Lower leg skin (tissue), 3 donors: ENCODE measurements at regions not wholly inside any gene's neighbourhood (a gene's known extent, or its start where the extent isn't known, plus 50 kb on each side); places are given as distances from the start of the nearest gene placed in this dataset.

Source experiments
- POLR2A ChIP-seq, 2 donors: fragments of 450-650 bp; IDR thresholded peaks; one replicate each; pipeline ENCODE4 v1.6.1; 2016 to 2017; ENCODE audit warnings: antibody characterized with exemption in 2 of 2, mild to moderate bottlenecking in 1 of 2, moderate library complexity in 1 of 2
- TF ChIP-seq, protein P1 (sequence below), 3 donors: fragments of 450-650 bp; IDR thresholded peaks; one replicate each; pipeline ENCODE4 v1.5.1; 2016; ENCODE audit warnings: antibody characterized with exemption in 3 of 3, mild to moderate bottlenecking in 3 of 3, moderate library complexity in 2 of 3

DNA sequence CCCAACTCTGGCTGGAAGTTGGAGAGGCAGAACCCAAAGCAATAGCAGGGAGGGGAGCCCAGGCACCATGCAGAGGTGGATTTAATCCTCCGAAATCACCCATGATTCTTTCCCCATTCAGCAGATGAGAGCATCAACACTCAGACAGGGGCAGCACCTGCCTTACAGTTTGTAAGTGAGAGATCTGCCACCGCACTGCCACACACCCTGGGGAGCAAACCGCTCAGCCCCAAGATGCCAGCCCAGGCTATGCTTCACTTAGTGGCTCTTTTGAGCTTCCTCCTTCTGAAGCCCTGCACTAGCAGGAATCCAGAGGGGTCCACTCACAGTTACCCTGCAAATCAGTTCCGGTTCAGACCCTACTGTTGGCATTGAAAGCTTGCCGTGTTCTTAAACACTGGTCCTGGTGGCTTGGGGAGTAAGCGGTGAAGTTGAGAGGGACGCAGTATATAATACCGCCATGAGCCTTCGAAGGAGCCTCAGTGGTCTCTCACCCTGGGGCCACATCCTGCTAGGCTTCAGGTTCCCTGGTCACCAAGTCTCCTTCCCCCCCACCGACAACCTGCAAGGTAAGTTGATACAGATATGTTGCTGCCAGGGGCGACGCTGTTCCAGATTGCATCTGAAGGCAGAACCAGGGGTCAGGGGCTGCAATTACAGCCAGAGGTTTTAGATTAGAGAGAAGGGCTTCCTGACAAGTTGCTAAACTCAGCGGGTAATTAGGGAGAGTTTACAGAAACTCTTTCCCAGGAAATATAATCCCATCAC, 72.0 kb upstream of the CCND2 start:
- TF ChIP-seq, protein P1, sequence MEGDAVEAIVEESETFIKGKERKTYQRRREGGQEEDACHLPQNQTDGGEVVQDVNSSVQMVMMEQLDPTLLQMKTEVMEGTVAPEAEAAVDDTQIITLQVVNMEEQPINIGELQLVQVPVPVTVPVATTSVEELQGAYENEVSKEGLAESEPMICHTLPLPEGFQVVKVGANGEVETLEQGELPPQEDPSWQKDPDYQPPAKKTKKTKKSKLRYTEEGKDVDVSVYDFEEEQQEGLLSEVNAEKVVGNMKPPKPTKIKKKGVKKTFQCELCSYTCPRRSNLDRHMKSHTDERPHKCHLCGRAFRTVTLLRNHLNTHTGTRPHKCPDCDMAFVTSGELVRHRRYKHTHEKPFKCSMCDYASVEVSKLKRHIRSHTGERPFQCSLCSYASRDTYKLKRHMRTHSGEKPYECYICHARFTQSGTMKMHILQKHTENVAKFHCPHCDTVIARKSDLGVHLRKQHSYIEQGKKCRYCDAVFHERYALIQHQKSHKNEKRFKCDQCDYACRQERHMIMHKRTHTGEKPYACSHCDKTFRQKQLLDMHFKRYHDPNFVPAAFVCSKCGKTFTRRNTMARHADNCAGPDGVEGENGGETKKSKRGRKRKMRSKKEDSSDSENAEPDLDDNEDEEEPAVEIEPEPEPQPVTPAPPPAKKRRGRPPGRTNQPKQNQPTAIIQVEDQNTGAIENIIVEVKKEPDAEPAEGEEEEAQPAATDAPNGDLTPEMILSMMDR (IDR thresholded peaks at IDR 0.05) = no peak
- no peak for TF ChIP-seq POLR2A (IDR thresholded peaks at IDR 0.05)
